ENCODE measurements at regions not wholly inside any gene's neighbourhood (a gene's known extent, or its start where the extent isn't known, plus 50 kb on each side); places are given as distances from the start of the nearest gene placed in this dataset.

DNA sequence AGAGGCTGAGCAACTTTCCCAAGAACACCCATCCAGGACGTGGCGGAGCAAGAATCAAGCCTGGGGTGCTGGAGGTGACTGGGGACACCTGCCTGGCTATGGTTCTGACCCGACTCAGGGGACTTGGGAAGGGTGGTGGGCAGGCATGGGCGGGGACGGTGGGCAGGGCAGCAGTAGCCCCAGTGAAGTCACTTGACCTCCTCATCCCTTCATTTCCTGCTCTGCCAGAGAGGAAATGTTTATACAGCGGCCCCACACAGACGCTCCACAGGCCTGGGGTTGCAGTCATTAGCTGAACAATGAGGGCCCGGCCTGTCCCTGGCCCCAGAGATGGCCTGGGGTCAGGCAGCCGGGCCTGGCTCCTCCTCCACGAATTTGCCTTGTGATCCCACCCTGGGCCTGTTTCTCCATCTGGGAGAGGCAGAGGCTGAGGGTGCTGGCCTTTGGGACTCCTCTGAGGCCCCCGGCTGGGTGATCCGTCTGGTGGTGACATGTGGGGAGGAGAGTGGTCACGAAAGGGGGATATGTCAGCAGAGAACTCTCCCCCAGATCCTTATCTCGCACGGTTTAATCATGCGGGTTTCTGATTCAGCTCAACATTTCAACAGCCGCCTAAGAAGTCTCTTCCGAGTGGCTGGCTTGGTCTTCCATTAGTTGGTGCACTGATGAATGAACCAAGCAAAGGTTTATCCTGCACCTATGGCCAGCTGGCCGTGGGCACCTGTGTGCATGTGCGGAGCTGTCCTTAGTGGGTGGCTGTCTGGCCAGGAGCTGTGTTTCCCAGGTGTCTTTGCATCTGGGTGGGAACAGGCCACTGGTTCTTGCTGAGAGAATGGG is 175.9 kb downstream of the IRF8 start:
- Histone ChIP-seq H3K27me3 (ENCODE audit: control insufficient read depth, low read length) (no peaks in the 10 kb centered on the region; the same call in 1 of the 2 replicates), H3K9me3 (ENCODE audit: control insufficient read depth, insufficient read depth, low read length) (no peaks in the 10 kb centered on the region), H3K4me1 (ENCODE audit: control insufficient read depth, low read length) (no peaks in the 10 kb centered on the region), H4K20me1 (ENCODE audit: control insufficient read depth, insufficient read depth, low read depth, low read length) (no peaks in the 10 kb centered on the region), H3K4me3 (ENCODE audit: low read length) (no peak overlapping the region), H3K27ac (ENCODE audit: low read depth, low read length) (no peak overlapping the region), H3K79me2 (ENCODE audit: control insufficient read depth, low read length) (no peaks in the 10 kb centered on the region), H3K36me3 (ENCODE audit: control insufficient read depth, low read length) (no peaks in the 10 kb centered on the region), H3K9me2 (replicated peaks; ENCODE audit: control insufficient read depth, low read length) (no peaks in the 10 kb centered on the region), H3K4me2 (ENCODE audit: low read length) (no peak overlapping the region), H3F3A (ENCODE audit: control insufficient read depth, insufficient read depth) (no peaks in the 10 kb centered on the region)
- TF ChIP-seq, protein P1, sequence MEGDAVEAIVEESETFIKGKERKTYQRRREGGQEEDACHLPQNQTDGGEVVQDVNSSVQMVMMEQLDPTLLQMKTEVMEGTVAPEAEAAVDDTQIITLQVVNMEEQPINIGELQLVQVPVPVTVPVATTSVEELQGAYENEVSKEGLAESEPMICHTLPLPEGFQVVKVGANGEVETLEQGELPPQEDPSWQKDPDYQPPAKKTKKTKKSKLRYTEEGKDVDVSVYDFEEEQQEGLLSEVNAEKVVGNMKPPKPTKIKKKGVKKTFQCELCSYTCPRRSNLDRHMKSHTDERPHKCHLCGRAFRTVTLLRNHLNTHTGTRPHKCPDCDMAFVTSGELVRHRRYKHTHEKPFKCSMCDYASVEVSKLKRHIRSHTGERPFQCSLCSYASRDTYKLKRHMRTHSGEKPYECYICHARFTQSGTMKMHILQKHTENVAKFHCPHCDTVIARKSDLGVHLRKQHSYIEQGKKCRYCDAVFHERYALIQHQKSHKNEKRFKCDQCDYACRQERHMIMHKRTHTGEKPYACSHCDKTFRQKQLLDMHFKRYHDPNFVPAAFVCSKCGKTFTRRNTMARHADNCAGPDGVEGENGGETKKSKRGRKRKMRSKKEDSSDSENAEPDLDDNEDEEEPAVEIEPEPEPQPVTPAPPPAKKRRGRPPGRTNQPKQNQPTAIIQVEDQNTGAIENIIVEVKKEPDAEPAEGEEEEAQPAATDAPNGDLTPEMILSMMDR (IDR thresholded peaks at IDR 0.05; ENCODE audit: low read depth, low read length, poor library complexity, severe bottlenecking): no peak
- TF ChIP-seq EZH2phosphoT487 (IDR thresholded peaks at IDR 0.05; ENCODE audit: borderline replicate concordance, low read length): no peak

DNA sequence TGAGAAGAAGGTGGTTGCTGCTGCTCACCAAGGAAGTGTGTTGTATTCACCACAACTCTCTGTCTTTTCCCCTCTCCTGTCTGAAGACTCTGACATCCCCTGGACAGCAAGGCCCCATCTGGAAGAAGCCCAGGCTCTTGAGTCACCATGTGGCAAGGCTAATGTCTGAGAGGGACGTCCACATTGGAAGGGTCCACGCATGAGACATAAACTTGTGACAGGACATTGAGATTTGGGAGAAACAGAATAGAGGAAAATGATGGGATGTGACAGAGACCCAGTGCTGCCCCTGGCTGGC is 176.5 kb downstream of the IRF8 start:
- H3K27ac ChIP-seq (ENCODE audit: low read depth, low read length): no peak overlapping the region
- H3K9me3 ChIP-seq (ENCODE audit: control insufficient read depth, insufficient read depth, low read length): no peaks in the 10 kb centered on the region
- no peak overlapping the region for H3K4me2 ChIP-seq (ENCODE audit: low read length)
- no peaks in the 10 kb centered on the region for H4K20me1 ChIP-seq (ENCODE audit: control insufficient read depth, insufficient read depth, low read depth, low read length)
- peaks cover 2% of the 10 kb centered on the region; the same call in 1 of the 2 replicates for H3K27me3 ChIP-seq (ENCODE audit: control insufficient read depth, low read length)
- H3K4me1 ChIP-seq (ENCODE audit: control insufficient read depth, low read length): no peaks in the 10 kb centered on the region
- H3K36me3 ChIP-seq (ENCODE audit: control insufficient read depth, low read length): no peaks in the 10 kb centered on the region
- no peaks in the 10 kb centered on the region for H3F3A ChIP-seq (ENCODE audit: control insufficient read depth, insufficient read depth)
- no peaks in the 10 kb centered on the region for H3K79me2 ChIP-seq (ENCODE audit: control insufficient read depth, low read length)
- H3K9me2 ChIP-seq (replicated peaks; ENCODE audit: control insufficient read depth, low read length): no peaks in the 10 kb centered on the region
- TF ChIP-seq, protein P1 (IDR thresholded peaks at IDR 0.05; ENCODE audit: low read depth, low read length, poor library complexity, severe bottlenecking): no peak
- TF ChIP-seq EZH2phosphoT487 (IDR thresholded peaks at IDR 0.05; ENCODE audit: borderline replicate concordance, low read length): no peak
- no peak overlapping the region for H3K4me3 ChIP-seq (ENCODE audit: low read length)

DNA sequence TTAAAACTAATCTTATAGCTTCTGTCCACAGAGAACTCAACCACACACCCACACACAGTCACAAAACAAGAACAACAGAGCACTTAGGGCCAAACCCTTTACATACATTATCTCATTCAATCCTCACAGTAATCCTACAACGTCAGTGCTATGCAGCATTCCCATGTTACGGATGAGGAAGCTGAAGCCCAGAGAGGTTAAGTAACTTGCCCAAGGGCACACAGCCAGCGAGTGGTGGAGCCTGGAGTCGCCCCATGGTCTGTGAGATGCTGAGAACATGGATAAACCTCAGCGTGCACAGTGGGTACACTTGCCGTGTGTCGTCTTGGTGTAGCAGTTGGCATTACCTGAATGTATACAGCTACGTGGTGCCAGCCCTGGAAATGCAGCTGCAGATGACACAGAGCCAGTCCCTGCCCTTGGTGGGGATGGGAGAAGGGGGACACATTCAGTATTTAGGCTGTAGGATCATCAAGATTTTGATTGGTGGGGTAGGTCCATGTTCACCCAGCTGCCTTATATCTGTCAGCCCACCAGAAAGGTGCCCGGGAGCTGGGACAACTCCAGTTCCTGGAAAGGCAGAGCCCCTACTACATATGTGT is 177.0 kb downstream of the IRF8 start:
- no peaks in the 10 kb centered on the region for H3K36me3 ChIP-seq (ENCODE audit: control insufficient read depth, low read length)

More for the DNA sequence above, 177.0 kb downstream of the IRF8 start:
- Histone ChIP-seq H4K20me1 (ENCODE audit: control insufficient read depth, insufficient read depth, low read depth, low read length) (no peaks in the 10 kb centered on the region), H3K9me3 (ENCODE audit: control insufficient read depth, insufficient read depth, low read length) (no peaks in the 10 kb centered on the region), H3K27me3 (ENCODE audit: control insufficient read depth, low read length) (peaks cover 4% of the 10 kb centered on the region; the same call in 1 of the 2 replicates), H3K4me3 (ENCODE audit: low read length) (no peak overlapping the region), H3K4me2 (ENCODE audit: low read length) (no peak overlapping the region), H3F3A (ENCODE audit: control insufficient read depth, insufficient read depth) (no peaks in the 10 kb centered on the region), H3K4me1 (ENCODE audit: control insufficient read depth, low read length) (no peaks in the 10 kb centered on the region), H3K9me2 (replicated peaks; ENCODE audit: control insufficient read depth, low read length) (no peaks in the 10 kb centered on the region), H3K79me2 (ENCODE audit: control insufficient read depth, low read length) (no peaks in the 10 kb centered on the region), H3K27ac (ENCODE audit: low read depth, low read length) (no peak overlapping the region)
- no peak for TF ChIP-seq EZH2phosphoT487 (IDR thresholded peaks at IDR 0.05; ENCODE audit: borderline replicate concordance, low read length)
- TF ChIP-seq, protein P1 (IDR thresholded peaks at IDR 0.05; ENCODE audit: low read depth, low read length, poor library complexity, severe bottlenecking): no peak

All from DOHH2 (cell line).